RPMI7951 (cell line): ENCODE measurements at regions not wholly inside any gene's neighbourhood (a gene's known extent, or its start where the extent isn't known, plus 50 kb on each side); places are given as distances from the start of the nearest gene placed in this dataset.
"Not testable (repeated sequence)": the region's sequence is repeated elsewhere in the genome, so short reads cannot be mapped to it uniquely, and the experiment has no call there.

ENCODE experiments used
- DNase-seq: peaks from one replicate; pipeline ENCODE4 v3.0.0-alpha.2; 2012; ENCODE audit warnings: low read depth

- peak; percentile 40 for DNase-seq
Observed at GRCh38 chr4:87901422-87901992, 68.7 kb downstream of the MEPE start.

GRCh38 chr4:87904639-87905160, 70.8 kb upstream of the SPP1 start:
- DNase-seq = no peak

GRCh38 chr4:87908336-87908735, 67.2 kb upstream of the SPP1 start:
- no peak for DNase-seq

GRCh38 chr4:87910795-87911194, 64.7 kb upstream of the SPP1 start:
- no peak for DNase-seq

GRCh38 chr4:87911252-87911774, 64.2 kb upstream of the SPP1 start:
- no peak for DNase-seq

- no peak for DNase-seq
Observed at GRCh38 chr4:87912164-87913004, 63.1 kb upstream of the SPP1 start.

- DNase-seq = no peak
Observed at GRCh38 chr4:87913896-87914295, 61.6 kb upstream of the SPP1 start.

GRCh38 chr4:87915621-87916020, 59.9 kb upstream of the SPP1 start:
- DNase-seq = no peak

- DNase-seq = peak; percentile 15
Observed at GRCh38 chr4:87916626-87917025, 58.9 kb upstream of the SPP1 start.

GRCh38 chr4:87917911-87918310, 57.6 kb upstream of the SPP1 start:
- DNase-seq = not testable (repeated sequence)

- DNase-seq = no peak
Observed at GRCh38 chr4:87918314-87919058, 57.0 kb upstream of the SPP1 start.

- DNase-seq = not testable (repeated sequence)
Observed at GRCh38 chr4:87919304-87919703, 56.2 kb upstream of the SPP1 start.

- DNase-seq = no peak
Observed at GRCh38 chr4:87919941-87920340, 55.6 kb upstream of the SPP1 start.

- DNase-seq = no peak
Observed at GRCh38 chr4:87920478-87920877, 55.0 kb upstream of the SPP1 start.

GRCh38 chr4:87921626-87922479, 53.7 kb upstream of the SPP1 start:
- not testable (repeated sequence) for DNase-seq

- DNase-seq = not testable (repeated sequence)
Observed at GRCh38 chr4:87924146-87924545, 51.4 kb upstream of the SPP1 start.
